Right lung (tissue), 2 donors: ENCODE measurements at regions not wholly inside any gene's neighbourhood (a gene's known extent, or its start where the extent isn't known, plus 50 kb on each side); places are given as distances from the start of the nearest gene placed in this dataset.
"Not testable (repeated sequence)": the region's sequence is repeated elsewhere in the genome, so short reads cannot be mapped to it uniquely, and the experiment has no call there.

Source experiments
- DNase-seq, 2 donors: peaks; one replicate each; pipeline ENCODE4 v3.0.0-alpha.2; 2013

DNA sequence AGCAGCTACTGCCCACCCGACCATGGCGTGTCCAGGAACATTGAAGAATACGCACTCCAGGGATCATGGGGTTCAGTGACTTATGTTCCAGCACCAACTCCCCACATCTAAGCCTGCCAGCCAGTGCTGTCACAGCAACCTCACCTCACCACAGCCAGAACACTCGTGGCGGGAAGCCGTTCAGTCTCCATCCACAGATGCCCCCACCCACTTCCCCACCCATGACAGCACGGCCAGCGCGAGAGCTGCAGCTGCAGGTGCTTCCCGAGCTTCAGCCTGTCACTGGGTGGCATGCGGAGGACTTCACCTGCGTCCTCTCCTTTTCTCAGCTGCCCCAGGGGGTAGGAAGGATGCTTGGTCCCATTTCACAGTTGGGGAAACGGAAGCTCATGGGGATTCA is 50.3 kb downstream of the RBFOX3 start:
- no peak for DNase-seq

DNA sequence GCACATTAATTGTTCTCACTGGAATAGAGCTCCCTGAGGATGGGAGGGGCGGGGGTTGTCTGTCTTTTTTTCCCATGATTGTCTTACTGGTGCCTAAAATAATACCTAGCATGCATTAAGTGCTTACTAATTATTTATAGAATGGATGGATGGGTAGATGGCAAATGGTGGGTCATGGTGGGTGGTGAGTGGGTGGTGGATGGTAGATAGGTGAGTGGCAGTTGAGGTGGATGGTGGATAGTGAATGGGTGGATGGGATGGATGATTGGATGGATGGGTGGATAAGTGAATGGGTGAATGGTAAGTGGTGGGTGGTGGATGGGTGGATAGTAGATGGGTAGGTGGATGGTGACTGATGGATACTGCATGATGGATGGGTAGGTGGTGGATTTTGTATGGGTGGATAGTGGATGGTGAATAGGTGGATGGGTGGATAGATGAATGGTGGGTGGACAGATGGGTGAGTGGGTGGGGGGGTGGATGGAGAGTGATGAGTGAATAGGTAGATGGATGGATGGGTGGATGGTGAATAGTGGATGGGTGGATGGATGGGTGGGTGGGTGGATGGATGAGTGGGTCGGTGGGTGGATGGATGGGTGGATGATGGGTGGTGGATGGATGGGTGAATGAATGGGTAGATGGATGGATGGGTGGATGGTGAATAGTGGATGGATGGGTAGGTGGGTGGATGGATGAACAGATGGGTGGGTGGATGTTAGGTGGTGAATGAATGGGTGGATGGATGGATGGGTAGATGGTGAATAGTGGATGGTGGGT is 51.6 kb downstream of the RBFOX3 start:
- DNase-seq, result no peak

DNA sequence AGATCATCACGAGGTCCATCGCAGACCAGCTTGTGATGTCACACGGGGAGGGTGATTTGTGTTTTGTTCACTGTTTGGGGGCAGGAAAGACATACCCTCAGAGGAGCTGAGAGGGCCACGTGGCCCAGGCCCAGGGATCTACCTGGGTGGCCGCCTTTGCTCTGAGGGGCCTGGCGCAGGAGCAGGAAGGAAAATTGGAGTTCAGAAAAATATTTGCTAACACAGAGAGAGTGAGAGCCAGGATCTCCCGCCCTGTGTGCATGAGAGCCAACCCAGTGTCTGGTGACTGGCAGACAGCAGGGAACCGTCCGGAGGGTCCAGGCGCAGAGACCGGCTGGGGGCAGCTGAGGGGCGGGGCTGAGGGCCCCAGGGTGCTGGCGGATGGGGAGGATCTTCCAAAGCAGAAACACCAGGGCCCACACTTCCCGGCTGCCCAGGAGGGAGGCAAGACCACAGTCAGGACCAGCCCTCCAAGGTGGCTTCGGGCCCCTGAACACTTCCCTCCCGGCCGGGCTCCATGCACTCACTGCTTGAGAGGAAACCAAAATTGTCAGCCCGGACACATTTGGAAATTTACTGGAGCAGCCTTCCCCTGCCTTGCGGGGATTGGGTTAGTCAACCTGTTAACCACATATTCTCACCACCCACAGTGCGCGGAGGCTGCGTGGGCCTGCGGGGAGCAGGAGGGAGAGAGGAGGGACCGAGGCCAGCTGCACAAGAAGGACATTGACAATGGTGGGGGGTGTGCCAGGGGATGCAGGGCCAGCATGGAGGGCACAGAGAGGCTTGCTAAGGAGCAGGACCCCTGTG is 52.6 kb downstream of the RBFOX3 start:
- DNase-seq, result peak; percentile 29 to 48

DNA sequence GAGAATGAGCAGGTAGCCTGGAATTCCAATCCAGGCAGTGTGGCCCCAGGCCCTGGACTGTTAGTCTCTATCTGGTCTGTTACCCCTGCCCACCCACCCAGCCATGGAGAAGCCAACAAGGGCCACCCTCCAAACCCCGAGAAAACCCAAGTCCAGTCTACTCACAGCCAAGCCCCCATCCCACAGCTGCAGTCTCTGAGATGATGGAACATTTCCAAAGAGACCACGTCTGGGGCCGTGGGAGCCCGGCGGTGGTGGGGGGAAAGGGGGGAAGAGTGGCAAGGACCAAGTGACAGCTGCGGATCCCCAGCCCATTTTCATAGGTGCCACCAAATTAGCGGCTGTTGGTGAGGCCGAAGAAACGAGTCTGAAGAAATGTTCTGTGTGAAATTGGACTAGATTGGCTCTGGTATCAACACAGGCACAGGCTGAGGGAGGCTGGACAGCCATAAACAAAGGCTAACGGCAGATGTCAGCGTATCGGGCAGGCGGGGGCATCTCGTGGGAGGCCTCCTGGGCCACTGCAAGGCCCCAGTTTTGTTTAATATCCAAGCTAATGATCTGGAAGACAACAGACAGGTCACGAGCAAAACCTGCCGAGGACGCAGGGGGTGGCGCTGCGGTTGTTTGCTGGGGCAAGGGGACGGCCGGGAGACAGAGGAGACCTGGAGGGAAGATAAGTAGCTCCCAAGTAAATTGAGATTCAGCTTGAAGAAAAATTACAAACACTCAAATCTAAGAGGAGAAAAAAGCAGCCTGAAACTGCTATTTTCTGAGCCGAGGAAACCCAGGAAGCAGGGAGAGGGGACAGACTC is 53.4 kb downstream of the RBFOX3 start:
- DNase-seq, result no peak

DNA sequence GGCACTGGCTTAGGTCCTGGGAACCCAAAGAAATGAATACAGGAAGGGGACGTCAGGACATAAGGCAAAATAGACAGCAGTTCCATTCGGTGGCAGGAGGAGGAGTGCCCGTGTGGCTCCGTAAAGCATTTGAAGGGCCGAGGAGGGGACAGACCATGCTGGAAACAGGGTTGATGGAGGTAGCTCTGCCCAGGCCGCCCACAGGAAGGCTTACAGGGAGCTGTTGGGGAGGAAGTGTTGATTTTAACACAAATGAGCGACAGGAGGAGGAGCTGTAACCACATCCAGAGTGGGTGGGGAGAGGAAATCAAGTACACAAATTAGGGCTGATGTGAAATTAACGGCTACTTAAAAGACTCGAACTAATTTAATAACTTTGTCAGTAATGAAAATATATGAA is 54.6 kb downstream of the RBFOX3 start:
- no peak for DNase-seq

DNA sequence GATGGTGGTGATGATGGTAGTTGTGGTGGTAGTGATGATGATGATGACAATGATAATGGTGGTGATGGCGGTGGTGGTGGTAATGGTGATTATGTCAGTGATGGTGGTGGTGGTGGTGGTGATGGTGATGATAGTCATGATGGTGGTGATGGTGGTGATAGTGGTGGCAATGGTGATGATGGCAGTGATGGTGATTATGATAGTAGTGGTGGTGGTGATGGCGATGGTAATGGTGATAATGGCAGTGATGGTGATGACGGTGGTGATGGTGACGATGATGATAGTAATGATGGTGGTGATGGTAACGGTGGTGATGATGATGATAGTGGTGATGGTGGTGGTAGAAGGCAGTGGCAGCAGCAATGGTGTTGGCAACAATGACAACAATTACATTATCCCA is 55.3 kb downstream of the RBFOX3 start:
- no peak for DNase-seq

DNA sequence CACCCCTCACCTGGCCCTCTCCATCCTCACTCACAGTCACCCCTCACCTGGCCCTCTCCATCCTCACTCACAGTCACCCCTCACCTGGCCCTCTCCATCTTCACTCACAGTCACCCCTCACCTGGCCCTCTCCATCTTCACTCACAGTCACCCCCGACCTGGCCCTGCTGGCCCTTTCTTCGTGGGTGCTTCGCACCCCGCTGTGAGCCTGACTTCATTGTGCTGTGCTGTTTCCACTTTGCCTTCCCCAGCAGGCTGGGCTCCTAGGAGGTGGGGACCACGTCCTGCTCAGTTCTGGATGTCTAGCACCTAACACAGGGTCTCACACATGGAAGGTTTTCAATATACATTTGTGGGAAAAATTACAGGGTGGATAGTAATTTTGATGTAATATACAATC is 56.5 kb downstream of the RBFOX3 start:
- DNase-seq, result not testable (repeated sequence)

DNA sequence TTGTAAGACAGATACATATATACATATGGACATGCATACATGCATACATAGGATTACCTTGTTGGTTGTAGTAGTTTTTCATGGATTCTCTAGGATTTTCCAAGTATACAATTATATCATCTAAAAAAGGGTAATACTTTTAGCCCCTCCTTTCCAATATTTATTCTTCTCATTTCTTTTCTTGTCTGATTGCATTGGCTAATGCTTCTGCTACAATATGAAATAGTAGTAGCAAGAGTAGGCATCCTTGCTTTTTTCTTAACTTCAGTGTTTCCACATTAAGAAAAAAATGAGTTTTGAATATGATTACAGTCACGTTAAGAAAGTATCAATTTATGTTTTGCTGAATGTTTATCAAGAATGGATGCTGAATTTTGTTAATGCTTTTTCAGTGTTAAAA is 58.0 kb downstream of the RBFOX3 start:
- DNase-seq, result no peak

DNA sequence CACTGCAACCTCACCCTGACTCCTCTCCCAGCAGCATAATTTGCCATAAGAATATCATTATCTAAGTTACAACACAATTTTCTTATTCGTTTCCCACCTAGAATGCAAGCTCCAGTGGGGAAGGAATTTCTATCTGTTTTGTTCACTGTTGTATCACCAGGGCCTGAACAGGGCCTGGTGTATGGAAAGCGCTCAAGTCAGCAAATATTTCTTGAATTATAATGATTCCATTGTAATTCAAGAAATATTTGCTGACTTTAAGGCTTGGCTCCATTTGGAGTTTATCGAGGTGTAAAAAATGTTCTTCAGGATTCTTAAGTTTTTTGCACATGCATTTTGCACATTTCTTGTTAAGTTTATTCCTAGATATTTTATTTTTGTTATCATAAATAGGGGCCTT is 58.4 kb downstream of the RBFOX3 start:
- DNase-seq, result no peak

DNA sequence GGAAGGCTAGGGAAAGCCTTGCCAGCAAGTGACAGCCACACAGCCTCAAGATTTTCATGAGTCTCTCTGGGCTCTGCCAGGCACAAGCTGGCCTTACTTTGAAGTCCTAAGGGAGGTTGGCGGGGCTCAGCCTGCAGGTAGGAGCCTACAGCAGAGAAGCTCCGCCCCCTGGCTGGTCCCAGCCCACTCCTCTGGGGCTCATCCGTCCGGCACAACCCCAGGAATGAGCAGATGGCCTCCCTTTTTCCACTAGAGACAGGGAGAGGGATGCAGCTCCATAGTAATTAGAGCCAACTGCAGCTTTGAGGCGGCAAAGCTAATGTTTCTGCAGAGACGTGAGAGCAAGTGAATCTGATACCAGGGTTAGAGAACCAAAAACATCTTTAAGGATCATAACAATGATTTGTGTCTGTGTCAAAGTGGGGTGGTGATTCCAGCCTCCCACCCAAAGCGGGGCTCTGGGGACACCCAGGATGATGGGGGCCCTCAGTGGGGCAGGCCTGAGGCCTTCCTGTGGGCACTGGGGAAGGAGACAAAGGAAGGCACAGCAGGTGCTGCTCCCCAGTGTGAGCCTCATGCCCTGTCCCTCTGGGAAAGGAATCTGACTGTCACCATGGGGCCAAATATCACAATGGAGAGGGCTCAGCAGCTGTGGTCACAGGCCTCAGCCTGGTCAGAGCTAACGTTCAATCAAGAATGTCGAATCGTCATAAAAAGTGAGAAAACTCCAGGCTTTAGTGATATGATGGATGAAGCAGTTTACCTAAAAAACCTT is 61.5 kb downstream of the RBFOX3 start:
- no peak for DNase-seq

DNA sequence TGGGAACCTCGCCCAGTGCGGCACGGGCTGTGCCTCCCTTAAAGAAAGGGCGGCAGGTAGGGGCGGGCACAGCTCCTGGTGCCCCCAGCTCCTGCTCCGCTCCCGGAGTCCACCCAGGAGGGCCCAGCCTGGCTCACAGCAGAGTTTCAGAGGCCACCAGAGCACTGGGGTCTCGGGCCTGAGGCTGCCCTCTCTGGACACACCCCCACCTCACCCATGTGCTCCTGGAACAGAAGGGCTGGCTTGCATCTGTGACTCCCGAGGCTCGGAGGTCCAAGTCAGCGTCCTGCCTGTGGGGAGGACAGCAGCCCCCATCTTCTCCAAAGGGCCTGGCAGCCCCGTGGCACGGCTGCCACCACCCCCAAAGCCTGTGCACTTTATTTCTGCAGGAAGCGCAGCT is 62.7 kb downstream of the RBFOX3 start:
- no peak for DNase-seq

DNA sequence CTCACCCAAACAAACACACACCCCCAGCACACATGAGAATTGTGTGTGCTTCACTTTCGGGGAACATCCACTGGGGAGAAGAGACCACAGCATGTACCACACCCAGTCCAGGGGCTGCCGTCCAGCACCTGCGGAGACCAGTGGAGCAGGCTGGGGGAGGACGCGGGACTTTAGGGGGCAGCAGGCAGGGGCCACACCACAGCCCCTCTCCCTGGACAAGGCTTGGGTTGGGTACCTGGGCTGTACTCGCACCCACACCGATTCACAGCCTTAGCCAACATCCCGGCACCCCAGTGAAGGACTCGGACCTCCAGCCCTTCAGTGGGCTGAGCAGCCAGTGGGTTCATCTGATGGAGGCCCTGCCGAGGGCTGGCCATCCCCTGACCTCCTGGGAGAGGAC is 63.3 kb downstream of the RBFOX3 start:
- no peak for DNase-seq

DNA sequence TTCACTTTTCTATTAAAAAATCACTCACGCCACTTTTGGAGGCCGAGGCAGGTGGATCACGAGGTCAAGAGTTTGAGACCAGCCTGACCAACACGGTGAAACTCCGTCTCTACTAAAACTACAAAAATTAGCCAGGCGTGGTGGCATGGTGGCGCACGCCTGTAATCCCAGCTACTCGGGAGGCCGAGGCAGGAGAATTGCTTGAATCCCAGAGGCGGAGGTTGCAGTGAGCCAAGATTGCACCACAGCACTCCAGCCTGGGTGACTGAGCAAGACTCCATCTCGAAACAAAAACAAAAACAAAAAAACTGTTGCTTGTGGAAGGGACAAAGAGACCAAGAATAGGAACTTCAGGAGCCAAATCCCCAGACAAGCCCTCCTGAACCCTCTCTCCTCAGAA is 63.7 kb downstream of the RBFOX3 start:
- DNase-seq, result not testable (repeated sequence)

DNA sequence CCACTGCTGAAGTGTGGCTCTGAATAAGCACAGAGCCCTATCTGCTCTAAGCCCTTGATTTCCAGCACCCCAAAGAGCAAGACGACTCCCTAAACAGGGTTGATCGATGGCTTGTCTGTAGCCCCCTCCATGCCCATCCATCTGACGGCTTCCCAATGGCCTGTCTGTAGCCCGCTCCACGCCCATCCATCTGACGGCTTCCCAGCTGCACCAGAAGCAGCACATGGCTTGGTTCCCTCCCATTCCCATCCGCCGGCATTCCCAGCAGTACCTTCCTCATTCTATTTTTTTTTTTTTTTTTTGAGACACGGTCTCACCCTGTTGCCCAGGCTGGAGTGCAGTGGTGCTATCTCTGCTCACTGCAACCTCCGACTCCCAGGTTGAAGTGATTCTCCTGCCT is 64.5 kb downstream of the RBFOX3 start:
- no peak for DNase-seq

DNA sequence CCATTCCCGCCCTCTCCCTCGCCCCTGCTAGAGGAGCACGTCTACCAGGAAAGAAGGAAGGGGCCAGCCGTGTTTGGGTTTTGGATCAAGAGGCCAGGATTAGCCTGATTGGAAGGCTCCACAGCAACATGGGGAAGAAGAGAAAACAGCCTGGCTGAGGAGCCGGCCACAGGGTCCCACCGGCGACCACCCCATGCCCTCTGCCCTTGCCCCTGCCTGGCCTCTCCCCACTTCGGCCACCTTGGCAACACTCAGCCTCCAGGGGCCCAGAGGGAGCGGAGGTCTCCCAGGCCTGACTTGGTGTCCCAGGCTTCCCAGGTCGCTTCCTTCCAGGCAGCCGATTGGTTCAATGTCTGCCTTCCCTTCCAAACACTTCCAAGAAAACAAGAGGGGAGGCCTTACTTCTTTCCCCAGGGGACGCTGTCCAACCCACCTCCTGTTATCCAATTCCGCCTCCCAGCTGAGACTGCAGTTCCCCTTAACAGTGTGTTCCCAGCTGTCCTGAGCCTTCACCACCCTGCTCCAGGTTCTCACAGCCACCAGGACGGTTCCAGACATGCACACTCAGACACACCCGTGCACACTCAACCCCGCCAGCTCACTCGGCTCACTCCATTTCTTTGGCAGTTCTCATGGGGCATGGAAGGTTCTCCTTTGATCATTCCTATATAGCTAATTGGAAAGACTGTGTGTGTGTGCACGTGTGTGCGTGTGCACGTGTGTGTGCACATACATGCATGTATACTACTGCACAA is 65.4 kb downstream of the RBFOX3 start:
- no peak for DNase-seq

DNA sequence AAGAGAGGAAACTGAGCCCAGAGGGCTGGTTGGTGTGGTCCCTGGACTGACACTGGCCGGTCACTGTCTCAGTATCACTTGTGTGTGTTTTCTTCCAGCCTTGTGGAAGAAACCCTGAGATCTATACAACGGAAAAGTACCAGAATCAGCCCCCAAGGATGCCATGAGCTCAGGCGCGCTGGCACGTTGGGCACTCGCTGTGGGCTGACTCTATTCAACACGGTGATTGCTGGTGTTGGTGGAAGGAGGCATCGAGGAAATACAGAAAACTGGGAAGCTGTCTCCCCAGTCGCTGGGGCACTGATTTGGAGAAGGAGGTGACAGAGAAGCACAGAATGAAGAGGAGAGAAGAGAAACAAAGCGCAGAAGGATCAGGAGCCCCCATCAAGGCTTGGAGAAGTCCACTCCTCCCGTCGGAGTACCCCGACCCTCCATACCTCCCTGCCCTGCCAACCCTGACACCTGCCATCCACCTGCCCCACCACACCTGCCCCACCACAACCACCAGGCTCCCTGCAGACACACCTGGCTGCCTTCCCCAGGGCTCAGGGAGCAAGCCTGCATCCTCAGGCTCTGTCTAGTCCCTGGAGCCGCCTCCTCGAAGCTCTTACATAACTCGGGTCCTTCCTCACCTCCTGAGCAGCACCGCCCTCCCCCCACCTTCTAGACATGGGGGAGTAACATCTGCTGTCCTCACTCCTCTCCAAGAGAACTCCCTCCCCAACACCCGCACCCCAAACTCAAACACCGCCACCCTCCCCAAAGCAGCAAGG is 66.5 kb downstream of the RBFOX3 start:
- no peak for DNase-seq

DNA sequence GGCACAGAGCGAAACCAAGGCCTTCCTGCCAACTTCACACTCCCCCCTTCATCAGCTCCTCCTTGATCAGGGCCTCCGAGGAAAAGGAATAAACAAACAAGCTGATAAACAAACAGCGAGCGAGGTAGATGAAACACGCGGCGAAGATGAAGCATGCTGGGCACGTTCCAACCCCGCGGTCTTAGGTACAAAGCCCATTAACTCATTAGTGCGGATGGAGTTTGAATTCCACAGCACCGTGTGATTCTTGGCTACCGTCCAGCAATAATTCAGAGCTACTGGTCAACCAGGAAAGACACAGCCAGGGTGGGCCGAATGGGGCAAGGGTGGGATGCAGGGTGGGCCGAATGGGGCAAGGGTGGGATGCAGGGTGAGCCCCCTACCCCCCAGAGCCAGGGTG is 67.3 kb downstream of the RBFOX3 start:
- DNase-seq, result no peak

DNA sequence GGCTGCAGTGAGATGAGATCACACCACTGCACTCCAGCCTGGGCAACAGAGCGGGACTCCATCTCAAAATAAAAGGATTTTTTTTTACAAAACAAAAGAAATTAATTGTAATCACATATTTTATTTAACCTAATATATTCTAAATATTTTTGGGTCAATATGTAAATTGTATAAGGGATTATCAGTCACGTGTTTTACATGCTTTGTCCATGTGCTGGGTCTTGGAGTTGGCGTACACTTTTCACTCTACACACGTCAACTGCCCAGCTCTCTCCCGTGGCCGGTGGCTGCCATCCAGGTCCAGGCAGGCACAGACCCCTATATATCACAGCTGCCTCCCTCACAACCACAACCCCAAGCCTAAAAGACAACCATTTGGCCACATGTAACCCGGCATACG is 68.1 kb downstream of the RBFOX3 start:
- no peak for DNase-seq

DNA sequence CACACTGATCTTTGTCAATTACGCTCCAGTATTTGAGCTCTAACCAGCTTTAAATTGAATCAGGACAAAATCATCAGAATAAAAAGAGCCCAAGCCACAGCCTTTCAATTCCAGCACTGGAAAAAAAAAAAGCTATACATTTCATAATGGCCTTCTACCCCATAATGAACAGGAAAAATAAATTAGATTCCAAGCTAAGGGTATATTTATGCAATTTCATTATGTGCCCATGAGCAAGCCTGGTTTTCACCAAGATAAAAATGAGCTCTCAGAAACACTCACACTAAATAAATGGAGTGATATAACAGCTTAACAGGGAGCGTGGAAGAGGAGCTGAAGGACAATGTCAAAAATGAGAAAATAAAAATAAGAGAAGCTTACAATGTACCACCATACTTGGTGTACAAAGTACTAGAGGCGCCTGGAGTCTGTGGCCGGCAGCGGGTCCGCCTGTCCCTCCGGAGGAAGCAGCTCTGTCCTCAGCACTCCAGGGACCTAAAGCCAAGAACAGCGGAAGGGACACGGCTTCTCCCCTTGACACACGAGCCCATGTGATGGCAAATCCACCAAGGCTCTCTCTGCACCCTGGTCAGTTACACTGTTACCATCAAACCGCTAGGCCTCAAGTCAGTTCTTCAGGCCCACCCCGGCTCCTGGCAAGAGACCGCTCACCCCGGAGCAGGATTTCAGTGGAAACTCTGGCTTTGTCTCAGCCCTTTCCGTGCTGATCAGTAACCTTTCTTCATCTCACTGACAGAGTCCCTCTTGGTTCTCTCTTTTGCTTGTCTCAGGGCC is 69.6 kb downstream of the RBFOX3 start:
- DNase-seq, result no peak
